H1 (cell line): ENCODE measurements at regions not wholly inside any gene's neighbourhood (a gene's known extent, or its start where the extent isn't known, plus 50 kb on each side); places are given as distances from the start of the nearest gene placed in this dataset.
A peak's percentile ranks its signal among the peaks of the same experiment; 100 is the strongest.

Experiments
- CTCF ChIA-PET: fragments of 300-600 bp; sonication (Branson Sonifier 250); formaldehyde crosslinking; loops from one replicate; lab custom pipeline; 2021; ENCODE audit not compliant: partially characterized antibody; lab: Charles Lee
- POLR2A ChIA-PET: fragments of 300-600 bp; sonication (Branson Sonifier 250); formaldehyde crosslinking; loops from one replicate; lab custom pipeline; 2021; ENCODE audit warnings: inconsistent platforms; ENCODE audit not compliant: partially characterized antibody; lab: Charles Lee
- DNase-seq, 2 experiments: peaks; one replicate each; pipeline versions ENCODE4 v3.0.0 to v3.0.0-alpha.2; 2010 to 2022; ENCODE audit warnings: low spot score in 2 of 2, low read depth in 1 of 2, mixed read lengths in 1 of 2
- FAIRE-seq: peaks from 2 replicates; lab custom pipeline; 2011; peaks lifted over from hg19 to GRCh38; lab: Jason Lieb, UNC
- H2AFZ ChIP-seq: 2 replicates; pipeline ENCODE4 v1.8.1; 2012; ENCODE audit warnings: low read length, inconsistent platforms
- H2AK5ac ChIP-seq: 2 replicates; pipeline ENCODE4 v1.6.1; 2013; ENCODE audit warnings: low read depth, low read length
- H2BK120ac ChIP-seq: replicated peaks from 2 replicates; pipeline ENCODE3; 2013; ENCODE audit warnings: low read depth, low read length, inconsistent platforms
- H2BK12ac ChIP-seq: 2 replicates; pipeline ENCODE4 v1.6.1; 2013; ENCODE audit warnings: low read depth, low read length
- H2BK15ac ChIP-seq: 2 replicates; pipeline ENCODE4 v1.6.1; 2013; ENCODE audit warnings: low read length
- H2BK20ac ChIP-seq: 2 replicates; pipeline ENCODE4 v1.6.1; 2013; ENCODE audit warnings: low read length
- H2BK5ac ChIP-seq: 2 replicates; pipeline ENCODE4 v1.6.1; 2013; ENCODE audit warnings: low read depth, low read length
- H3K14ac ChIP-seq: 2 replicates; pipeline ENCODE4 v1.6.1; 2013; ENCODE audit warnings: inconsistent platforms; ENCODE audit not compliant: insufficient read length
- H3K18ac ChIP-seq: 2 replicates; pipeline ENCODE4 v1.6.1; 2013; ENCODE audit warnings: low read length; ENCODE audit errors: extremely low read depth
- H3K23ac ChIP-seq: 2 replicates; pipeline ENCODE4 v1.6.1; 2013; ENCODE audit warnings: inconsistent platforms; ENCODE audit not compliant: insufficient read length
- H3K23me2 ChIP-seq: 2 replicates; pipeline ENCODE4 v1.6.1; 2013; ENCODE audit warnings: low read depth, low read length
- H3K27ac ChIP-seq: 2 replicates; pipeline ENCODE4 v1.6.1; 2011; ENCODE audit warnings: low read depth, low read length, inconsistent platforms
- H3K27me3 ChIP-seq, 4 experiments: replicated peaks in 1 of 4; 1 replicate in 1 of 4; 2 replicates in 3 of 4; pipeline versions ENCODE4 v1.6.1 to v1.8.1; 2011 to 2013; ENCODE audit warnings: low read length in 3 of 4, mild to moderate bottlenecking in 3 of 4, inconsistent platforms in 2 of 4, mixed read lengths in 2 of 4, moderate library complexity in 1 of 4; ENCODE audit not compliant: control insufficient read depth in 3 of 4, insufficient read depth in 3 of 4; ENCODE audit errors: extremely low read depth in 1 of 4
- H3K36me3 ChIP-seq, 4 experiments: 2 replicates each; pipeline versions ENCODE4 v1.6.1 to v1.8.1; 2011 to 2013; ENCODE audit warnings: mild to moderate bottlenecking in 4 of 4, low read length in 3 of 4, moderate library complexity in 2 of 4, control low read depth in 1 of 4, inconsistent platforms in 1 of 4; ENCODE audit not compliant: insufficient read depth in 4 of 4, control insufficient read depth in 2 of 4
- H3K4ac ChIP-seq: replicated peaks from 2 replicates; pipeline ENCODE3; 2013; ENCODE audit warnings: low read length, low read depth, mixed read lengths, inconsistent platforms; ENCODE audit not compliant: insufficient read length
- H3K4me1 ChIP-seq, 4 experiments: replicated peaks in 1 of 4; 1 replicate in 1 of 4; 2 replicates in 3 of 4; pipeline versions ENCODE4 v1.6.1 to v1.8.1; 2011 to 2013; ENCODE audit warnings: low read length in 3 of 4, inconsistent platforms in 2 of 4, mixed read lengths in 1 of 4; ENCODE audit not compliant: insufficient read depth in 4 of 4, control insufficient read depth in 3 of 4
- H3K4me2 ChIP-seq, 2 experiments: 2 replicates each; pipeline versions ENCODE4 v1.6.1 to v1.8.1; 2011 to 2013; ENCODE audit warnings: low read depth in 2 of 2, low read length in 2 of 2, control low read depth in 1 of 2, inconsistent platforms in 1 of 2, mild to moderate bottlenecking in 1 of 2; ENCODE audit not compliant: insufficient read depth in 1 of 2
- H3K4me3 ChIP-seq, 4 experiments: fragments of 200-600, 300-600 bp in 1 of 4; sonication (generic), shearing (Covaris generic), sonication (Bioruptor Twin) in 1 of 4; 2 replicates each; pipeline versions ENCODE4 v1.5.1 to v1.8.1; 2011 to 2016; ENCODE audit warnings: low read length in 4 of 4, low read depth in 3 of 4, control low read depth in 2 of 4, inconsistent platforms in 2 of 4, mild to moderate bottlenecking in 2 of 4, mixed read lengths in 1 of 4, moderate library complexity in 1 of 4; ENCODE audit not compliant: insufficient read depth in 2 of 4; ENCODE audit errors: extremely low read depth in 1 of 4
- H3K56ac ChIP-seq: replicated peaks from 2 replicates; pipeline ENCODE3; 2013; ENCODE audit warnings: low read depth, mild to moderate bottlenecking, mixed read lengths, low read length, inconsistent platforms; ENCODE audit not compliant: insufficient read length
- H3K79me1 ChIP-seq: 2 replicates; pipeline ENCODE4 v1.6.1; 2013; ENCODE audit warnings: low read depth, low read length, control low read depth
- H3K79me2 ChIP-seq, 2 experiments: 2 replicates each; pipeline versions ENCODE4 v1.6.1 to v1.8.1; 2012 to 2013; ENCODE audit warnings: low read length in 2 of 2, mild to moderate bottlenecking in 2 of 2, inconsistent platforms in 1 of 2; ENCODE audit not compliant: insufficient read depth in 2 of 2, control insufficient read depth in 1 of 2
- H3K9ac ChIP-seq, 4 experiments: replicated peaks in 1 of 4; 1 replicate in 1 of 4; 2 replicates in 3 of 4; pipeline versions ENCODE4 v1.6.1 to v1.8.1; 2011 to 2013; ENCODE audit warnings: low read depth in 3 of 4, low read length in 3 of 4, control low read depth in 2 of 4, mild to moderate bottlenecking in 2 of 4, moderate library complexity in 2 of 4, inconsistent platforms in 1 of 4; ENCODE audit errors: extremely low read depth in 1 of 4
- H3K9me3 ChIP-seq, 2 experiments: 2 replicates each; pipeline versions ENCODE4 v1.6.1 to v1.8.1; 2012 to 2013; ENCODE audit warnings: mild to moderate bottlenecking in 2 of 2, moderate library complexity in 2 of 2, control low read depth in 1 of 2, inconsistent platforms in 1 of 2, low read depth in 1 of 2, low read length in 1 of 2, mixed read lengths in 1 of 2; ENCODE audit not compliant: insufficient read depth in 2 of 2
- H4K20me1 ChIP-seq, 2 experiments: replicated peaks in 1 of 2; 2 replicates each; pipeline versions ENCODE3 to v1.8.1; 2011 to 2013; ENCODE audit warnings: inconsistent platforms in 2 of 2, low read length in 2 of 2, mild to moderate bottlenecking in 1 of 2; ENCODE audit not compliant: insufficient read depth in 2 of 2, control insufficient read depth in 1 of 2
- H4K5ac ChIP-seq: 2 replicates; pipeline ENCODE4 v1.6.1; 2013; ENCODE audit warnings: low read length, low read depth, mixed read lengths, inconsistent platforms; ENCODE audit not compliant: insufficient read length
- H4K8ac ChIP-seq: 2 replicates; pipeline ENCODE4 v1.8.0; 2013; ENCODE audit warnings: mild to moderate bottlenecking, moderate library complexity, low read length, inconsistent platforms; ENCODE audit not compliant: insufficient read depth; ENCODE audit errors: extremely low read depth
- H4K91ac ChIP-seq: replicated peaks from 2 replicates; pipeline ENCODE3; 2013; ENCODE audit warnings: low read length, mixed read lengths, inconsistent platforms; ENCODE audit not compliant: insufficient read length
- CEBPB ChIP-seq: IDR thresholded peaks from 2 replicates; pipeline ENCODE4 v1.6.1; 2012; ENCODE audit warnings: low read depth, low read length
- EGR1 ChIP-seq: IDR thresholded peaks from 2 replicates; pipeline ENCODE4 v1.6.1; 2011; ENCODE audit warnings: low read depth, low read length, borderline replicate concordance
- HDAC2 ChIP-seq, 2 experiments: fragments of 300-600 bp in 1 of 2; sonication (generic) in 1 of 2; IDR thresholded peaks; 2 replicates each; pipeline ENCODE4 v1.6.1; 2011 to 2012; ENCODE audit warnings: low read depth in 2 of 2, low read length in 2 of 2, mild to moderate bottlenecking in 2 of 2, moderate library complexity in 2 of 2, borderline replicate concordance in 1 of 2, inconsistent platforms in 1 of 2
- KDM1A ChIP-seq: fragments of 200-600, 300-600 bp; sonication (generic); IDR thresholded peaks from 2 replicates; pipeline ENCODE4 v1.7.1; 2016; ENCODE audit warnings: mild to moderate bottlenecking, low read length, borderline replicate concordance
- MAFK ChIP-seq: IDR thresholded peaks from 2 replicates; pipeline ENCODE4 v1.6.1; 2012; ENCODE audit warnings: low read depth, mild to moderate bottlenecking, improper control_type of control experiment, low read length
- NANOG ChIP-seq: IDR thresholded peaks from 2 replicates; pipeline ENCODE4 v1.6.1; 2011; ENCODE audit warnings: low read length, low read depth, mild to moderate bottlenecking, inconsistent platforms; ENCODE audit not compliant: insufficient read depth, poor library complexity, severe bottlenecking
- PHF8 ChIP-seq: fragments of 200-600 bp; sonication (generic); conservative IDR thresholded peaks from 2 replicates; pipeline ENCODE4 v1.7.1; 2012; ENCODE audit warnings: low read depth, mild to moderate bottlenecking, inconsistent platforms, low read length, moderate library complexity
- RAD21 ChIP-seq, 2 experiments: IDR thresholded peaks in 1 of 2; conservative IDR thresholded peaks in 1 of 2; 2 replicates each; pipeline ENCODE4 v1.6.1; 2011; ENCODE audit warnings: low read depth in 2 of 2, low read length in 2 of 2, improper control_type of control experiment in 1 of 2, inconsistent platforms in 1 of 2, mild to moderate bottlenecking in 1 of 2, moderate library complexity in 1 of 2
- RBBP5 ChIP-seq: IDR thresholded peaks from 2 replicates; pipeline ENCODE4 v1.7.1; 2012; ENCODE audit warnings: low read depth, mild to moderate bottlenecking, inconsistent platforms, low read length, moderate library complexity, borderline replicate concordance
- SIN3A ChIP-seq, 2 experiments: IDR thresholded peaks in 1 of 2; conservative IDR thresholded peaks in 1 of 2; 2 replicates each; pipeline ENCODE4 v1.6.1; 2011 to 2012; ENCODE audit warnings: low read length in 2 of 2, improper control_type of control experiment in 1 of 2, low read depth in 1 of 2, mild to moderate bottlenecking in 1 of 2
- SP1 ChIP-seq: IDR thresholded peaks from 2 replicates; pipeline ENCODE4 v1.6.1; 2011; ENCODE audit warnings: low read depth, low read length
- TAF7 ChIP-seq: optimal IDR thresholded peaks from 2 replicates; pipeline ENCODE3; 2011; ENCODE audit warnings: low read depth, mild to moderate bottlenecking, inconsistent platforms, low read length, moderate library complexity, borderline replicate concordance
- YY1 ChIP-seq: IDR thresholded peaks from 2 replicates; pipeline ENCODE4 v1.6.1; 2011; ENCODE audit warnings: low read depth, mild to moderate bottlenecking, low read length
- WGBS, 2 experiments: shearing (Covaris generic) in 1 of 2; methylation state at CpG; one replicate each; pipeline versions ENCODE4 v1.1.6 to v1.1.7; 2013 to 2015; ENCODE audit warnings: low lambda C conversion rate in 2 of 2, mixed read lengths in 2 of 2, inconsistent platforms in 1 of 2, low coverage in 1 of 2, missing lambda C conversion rate in 1 of 2; ENCODE audit not compliant: insufficient replicate concordance in 2 of 2, insufficient coverage in 1 of 2, insufficient read length in 1 of 2; ENCODE audit errors: extremely low coverage in 1 of 2, missing lambda C conversion rate in 1 of 2; 5-methylcytosine and 5-hydroxymethylcytosine counted together

GRCh38 chr5:23208959-23209431 lies 298.4 kb upstream of the PRDM9 start:
- Histone ChIP-seq H3K27me3 (no peaks in the 10 kb centered on the region), H2BK20ac (no peak overlapping the region), H3K36me3 (no peaks in the 10 kb centered on the region), H3K14ac (no peak overlapping the region), H3K79me2 (no peaks in the 10 kb centered on the region), H3K9ac (no peak overlapping the region), H4K5ac (no peak overlapping the region), H3K79me1 (no peaks in the 10 kb centered on the region), H2AFZ (peak overlapping the region; percentile 83), H3K56ac (no peak overlapping the region), H3K4me2 (no peak overlapping the region), H3K18ac (peak overlapping the region; percentile 17; the same call in 1 of the 2 replicates), H4K20me1 (no peaks in the 10 kb centered on the region), H3K4ac (no peak overlapping the region), H2BK120ac (no peak overlapping the region), H2AK5ac (no peak overlapping the region), H3K23ac (no peak overlapping the region), H4K91ac (no peak overlapping the region), H4K8ac (no peak overlapping the region), H3K4me3 (no peak overlapping the region), H2BK15ac (no peak overlapping the region), H3K27ac (no peak overlapping the region), H3K9me3 (no peaks in the 10 kb centered on the region), H2BK12ac (no peak overlapping the region; the same call in 1 of the 2 replicates), H3K4me1 (peaks cover 0 to 3% (median 0%) of the 10 kb centered on the region in 4 experiments; a peak in 3 of 7 replicates), H2BK5ac (no peak overlapping the region; the same call in 1 of the 2 replicates), H3K23me2 (no peaks in the 10 kb centered on the region)
- peak; percentile 13 to 51 for DNase-seq
- peak; percentile 93 for FAIRE-seq
- POLR2A ChIA-PET = no interaction called here
- 12% methylated on average over 1 of the region's 1 CpG; no CpG with 5 or more reads in 1 of the 2 experiments for WGBS, 2 experiments
- CTCF ChIA-PET = interaction anchor here (0.6 to 1.8 kb wide), 49 partner anchors 9 to 604 kb away, joined by 3 to 25 read pairs (median 4); partner anchors contain the start of gene PRDM9
- no peak for TF ChIP-seq PHF8
- TF ChIP-seq NANOG = peak; percentile 25
- peak; percentile 84 to 90 for TF ChIP-seq RAD21 (IDR thresholded peaks at IDR 0.05 in 1 of 2, conservative IDR thresholded peaks at IDR 0.05 in 1 of 2; ENCODE audit: low read depth in 2 of 2, low read length in 2 of 2)
- TF ChIP-seq HDAC2 (IDR thresholded peaks at IDR 0.05; ENCODE audit: borderline replicate concordance in 1 of 2, low read depth in 2 of 2, low read length in 2 of 2) = peak in 1 of 2 experiments; percentile 79; a peak in 1 of 4 replicates
- TF ChIP-seq YY1 = 0 out of 2 replicates have a peak, but pooled peaks have one; percentile 52
- TF ChIP-seq SIN3A (conservative IDR thresholded peaks at IDR 0.05 in 1 of 2, IDR thresholded peaks at IDR 0.05 in 1 of 2; ENCODE audit: low read depth in 1 of 2, low read length in 2 of 2) = no peak
- TF ChIP-seq RBBP5 = no peak
- TF ChIP-seq TAF7 = no peak
- TF ChIP-seq MAFK = peak; percentile 57; the same call in 1 of the 2 replicates
- TF ChIP-seq KDM1A = no peak
- no peak for TF ChIP-seq CEBPB
- TF ChIP-seq SP1 = no peak
- TF ChIP-seq EGR1 = peak; percentile 37; the same call in 1 of the 2 replicates
